ENCODE measurements at regions not wholly inside any gene's neighbourhood (a gene's known extent, or its start where the extent isn't known, plus 50 kb on each side); places are given as distances from the start of the nearest gene placed in this dataset.

GRCh38 chr2:9696731-9697130 is 65.9 kb upstream of the YWHAQ start:
- ATAC-seq, result no peak
- Histone ChIP-seq H3K9me3 (no peaks in the 10 kb centered on the region), H3K27me3 (no peaks in the 10 kb centered on the region), H3K4me3 (no peak overlapping the region), H3K27ac (no peak overlapping the region), H3K4me1 (peaks cover 0 to 14% (median 0%) of the 10 kb centered on the region in 3 donors), H3K36me3 (no peaks in the 10 kb centered on the region)
- WGBS, 2 donors (ENCODE audit: low coverage in 1 of 2), result 82 to 100% methylated on average over 3 of the region's 4 CpGs
- TF ChIP-seq POLR2AphosphoS5 (IDR thresholded peaks at IDR 0.05), result no peak
- TF ChIP-seq POLR2A (IDR thresholded peaks at IDR 0.05), result no peak
- TF ChIP-seq EP300 (IDR thresholded peaks at IDR 0.05), result no peak
- TF ChIP-seq CTCF (IDR thresholded peaks at IDR 0.05), result no peak

- H3K9me3 ChIP-seq, result no peaks in the 10 kb centered on the region
- 82 to 100% methylated on average over 2 to 3 of the region's 5 CpGs for WGBS, 2 donors (ENCODE audit: low coverage in 1 of 2)
- no peak overlapping the region for H3K27ac ChIP-seq
- no peak overlapping the region for H3K4me3 ChIP-seq
- H3K27me3 ChIP-seq, result no peaks in the 10 kb centered on the region
- H3K36me3 ChIP-seq, result no peaks in the 10 kb centered on the region
- peaks cover 0 to 11% (median 2%) of the 10 kb centered on the region in 3 donors for H3K4me1 ChIP-seq
- no peak for ATAC-seq
- TF ChIP-seq POLR2AphosphoS5 (IDR thresholded peaks at IDR 0.05) (no peak), POLR2A (IDR thresholded peaks at IDR 0.05) (no peak), EP300 (IDR thresholded peaks at IDR 0.05) (no peak), CTCF (IDR thresholded peaks at IDR 0.05) (no peak)
These were observed 67.1 kb upstream of the YWHAQ start for GRCh38 chr2:9697909-9698308.

GRCh38 chr2:9699139-9700108 is 68.6 kb upstream of the YWHAQ start:
- no peaks in the 10 kb centered on the region for H3K36me3 ChIP-seq
- ATAC-seq, result no peak
- H3K4me3 ChIP-seq, result no peak overlapping the region
- H3K4me1 ChIP-seq, result peaks cover 0 to 15% (median 10%) of the 10 kb centered on the region in 3 donors
- 57 to 86% methylated on average over 7 of the region's 15 CpGs for WGBS, 2 donors (ENCODE audit: low coverage in 1 of 2)
- no peak for TF ChIP-seq POLR2A (IDR thresholded peaks at IDR 0.05)
- TF ChIP-seq POLR2AphosphoS5 (IDR thresholded peaks at IDR 0.05), result no peak
- TF ChIP-seq EP300 (IDR thresholded peaks at IDR 0.05), result no peak
- TF ChIP-seq CTCF (IDR thresholded peaks at IDR 0.05), result no peak
- no peak overlapping the region for H3K27ac ChIP-seq
- no peaks in the 10 kb centered on the region for H3K27me3 ChIP-seq
- H3K9me3 ChIP-seq, result no peaks in the 10 kb centered on the region

- no peak for TF ChIP-seq POLR2A (IDR thresholded peaks at IDR 0.05)
- TF ChIP-seq POLR2AphosphoS5 (IDR thresholded peaks at IDR 0.05), result no peak
- no peak for TF ChIP-seq EP300 (IDR thresholded peaks at IDR 0.05)
- no peak for TF ChIP-seq CTCF (IDR thresholded peaks at IDR 0.05)
- Histone ChIP-seq H3K36me3 (no peaks in the 10 kb centered on the region), H3K4me1 (peaks cover 0 to 15% (median 10%) of the 10 kb centered on the region in 3 donors), H3K27me3 (no peaks in the 10 kb centered on the region), H3K4me3 (no peak overlapping the region), H3K27ac (no peak overlapping the region), H3K9me3 (no peaks in the 10 kb centered on the region)
- 72 to 82% methylated on average over 4 of the region's 4 CpGs for WGBS, 2 donors (ENCODE audit: low coverage in 1 of 2)
- ATAC-seq, result no peak
These were observed 69.3 kb upstream of the YWHAQ start for GRCh38 chr2:9700109-9700495.

Measured in gastroesophageal sphincter (tissue), 4 donors.